WI38 (cell line): ENCODE measurements at regions not wholly inside any gene's neighbourhood (a gene's known extent, or its start where the extent isn't known, plus 50 kb on each side); places are given as distances from the start of the nearest gene placed in this dataset.
A peak's percentile ranks its signal among the peaks of the same experiment; 100 is the strongest.

Source experiments
- H3K4me3 ChIP-seq: 2 replicates; pipeline ENCODE4 v1.5.1; 2011; ENCODE audit warnings: low read depth, mild to moderate bottlenecking, control low read depth, low read length
- TF ChIP-seq, protein P1 (sequence below): IDR thresholded peaks from 2 replicates; pipeline ENCODE4 v1.5.1; 2012; ENCODE audit warnings: low read depth, mild to moderate bottlenecking, control low read depth, low read length

DNA sequence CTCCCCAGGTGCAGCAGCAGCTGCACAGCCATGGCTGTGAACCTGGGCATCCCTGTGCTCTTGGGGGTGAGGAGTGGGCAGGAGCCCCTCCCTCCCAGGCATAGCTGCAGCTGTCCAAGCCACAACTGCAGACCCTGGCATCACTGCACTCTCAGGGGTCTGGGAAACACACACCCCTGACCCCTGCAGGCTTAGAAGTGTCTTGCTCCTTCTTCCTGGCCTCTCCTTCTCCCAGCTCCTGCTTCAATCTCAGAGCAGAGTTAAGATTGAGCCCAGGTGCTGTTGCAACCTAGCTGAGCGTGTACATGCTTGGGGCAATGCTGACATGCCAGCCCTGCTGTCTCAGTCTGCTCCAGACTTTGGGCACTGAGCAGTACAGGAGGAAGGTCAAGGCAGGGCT lies 833.6 kb downstream of the FLRT2 start:
- no peak overlapping the region for H3K4me3 ChIP-seq
- TF ChIP-seq, protein P1, sequence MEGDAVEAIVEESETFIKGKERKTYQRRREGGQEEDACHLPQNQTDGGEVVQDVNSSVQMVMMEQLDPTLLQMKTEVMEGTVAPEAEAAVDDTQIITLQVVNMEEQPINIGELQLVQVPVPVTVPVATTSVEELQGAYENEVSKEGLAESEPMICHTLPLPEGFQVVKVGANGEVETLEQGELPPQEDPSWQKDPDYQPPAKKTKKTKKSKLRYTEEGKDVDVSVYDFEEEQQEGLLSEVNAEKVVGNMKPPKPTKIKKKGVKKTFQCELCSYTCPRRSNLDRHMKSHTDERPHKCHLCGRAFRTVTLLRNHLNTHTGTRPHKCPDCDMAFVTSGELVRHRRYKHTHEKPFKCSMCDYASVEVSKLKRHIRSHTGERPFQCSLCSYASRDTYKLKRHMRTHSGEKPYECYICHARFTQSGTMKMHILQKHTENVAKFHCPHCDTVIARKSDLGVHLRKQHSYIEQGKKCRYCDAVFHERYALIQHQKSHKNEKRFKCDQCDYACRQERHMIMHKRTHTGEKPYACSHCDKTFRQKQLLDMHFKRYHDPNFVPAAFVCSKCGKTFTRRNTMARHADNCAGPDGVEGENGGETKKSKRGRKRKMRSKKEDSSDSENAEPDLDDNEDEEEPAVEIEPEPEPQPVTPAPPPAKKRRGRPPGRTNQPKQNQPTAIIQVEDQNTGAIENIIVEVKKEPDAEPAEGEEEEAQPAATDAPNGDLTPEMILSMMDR = no peak

DNA sequence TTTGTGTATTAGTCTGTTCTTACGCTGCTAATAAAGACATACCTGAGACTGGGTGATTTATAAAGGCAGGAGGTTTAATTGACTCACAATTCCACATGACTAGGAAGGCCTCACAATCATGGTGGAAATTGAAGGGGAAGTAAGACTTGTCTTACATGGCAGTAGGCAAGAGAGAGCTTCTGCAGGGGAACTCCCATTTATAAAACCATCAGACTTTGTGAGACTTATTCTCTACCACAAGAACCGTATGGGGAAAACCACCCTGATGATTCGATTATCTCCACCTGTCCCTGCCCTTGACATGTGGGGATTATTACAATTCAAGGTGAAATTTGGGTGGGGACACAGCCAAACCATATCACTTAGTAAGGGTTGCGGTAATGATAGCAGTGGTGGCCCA lies 833.1 kb downstream of the FLRT2 start:
- no peak overlapping the region for H3K4me3 ChIP-seq
- TF ChIP-seq, protein P1 = no peak

GRCh38 chr14:86357876-86358275 lies 827.9 kb downstream of the FLRT2 start:
- TF ChIP-seq, protein P1 = no peak
- no peak overlapping the region for H3K4me3 ChIP-seq

GRCh38 chr14:86357119-86357518 lies 827.2 kb downstream of the FLRT2 start:
- no peak overlapping the region for H3K4me3 ChIP-seq
- TF ChIP-seq, protein P1 = no peak

- TF ChIP-seq, protein P1 = no peak
- H3K4me3 ChIP-seq = peak overlapping the region; percentile 32; the same call in 1 of the 2 replicates
These were observed 817.0 kb downstream of the FLRT2 start for GRCh38 chr14:86346818-86347384.

DNA sequence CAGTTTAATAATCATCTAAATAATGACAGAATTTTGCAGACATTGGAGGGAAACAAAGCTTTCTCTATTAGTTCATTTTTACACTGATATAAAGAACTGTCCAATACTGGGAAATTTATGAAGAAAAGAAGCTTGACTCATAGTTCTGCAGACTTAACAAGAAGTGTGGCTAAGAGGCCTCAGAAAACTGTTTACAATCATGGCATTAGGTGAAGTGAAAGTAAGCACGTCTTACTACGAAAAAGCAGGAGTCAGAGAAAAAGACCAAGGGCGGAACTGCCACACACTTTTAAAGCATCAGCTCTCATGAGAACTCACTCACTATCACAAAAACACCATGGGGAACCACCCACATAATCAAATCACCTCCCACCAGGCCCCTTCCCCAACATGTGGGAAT lies 804.4 kb downstream of the FLRT2 start:
- TF ChIP-seq, protein P1 = no peak
- H3K4me3 ChIP-seq = no peak overlapping the region

DNA sequence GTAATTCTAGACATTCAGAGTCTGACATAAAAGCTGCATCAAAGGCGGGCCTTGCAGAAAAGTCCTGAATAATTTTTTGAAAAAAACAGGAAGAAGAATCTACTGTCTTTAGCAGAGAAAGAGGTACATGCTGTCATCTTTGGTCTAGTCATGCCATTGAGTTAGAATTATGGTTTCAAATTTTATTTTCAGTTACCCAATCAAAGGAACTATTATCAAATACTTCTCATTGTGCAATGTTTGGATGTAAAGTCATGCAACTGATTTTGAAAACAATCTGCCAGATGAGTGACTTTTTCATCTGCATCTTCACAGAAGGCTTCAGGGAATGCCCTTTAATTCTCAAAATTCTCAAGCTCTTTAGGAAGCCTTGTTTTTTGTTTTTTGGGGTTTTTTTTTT lies 803.5 kb downstream of the FLRT2 start:
- no peak overlapping the region for H3K4me3 ChIP-seq
- TF ChIP-seq, protein P1 = no peak
